ENCODE measurements at regions not wholly inside any gene's neighbourhood (a gene's known extent, or its start where the extent isn't known, plus 50 kb on each side); places are given as distances from the start of the nearest gene placed in this dataset.

GRCh38 chr18:22675006-22675405, 257.3 kb upstream of the CTAGE1 start:
- TF ChIP-seq POLR2A (IDR thresholded peaks at IDR 0.05; ENCODE audit: low read depth, low read length) (no peak), TAF1 (IDR thresholded peaks at IDR 0.05; ENCODE audit: low read depth, low read length) (no peak), POLR2AphosphoS5 (IDR thresholded peaks at IDR 0.05; ENCODE audit: low read depth, low read length) (no peak), SPI1 (IDR thresholded peaks at IDR 0.05; ENCODE audit: low read depth, low read length) (no peak), PAX5 (IDR thresholded peaks at IDR 0.05; ENCODE audit: insufficient read depth, low read length, severe bottlenecking) (no peak), POU2F2 (IDR thresholded peaks at IDR 0.05; ENCODE audit: low read depth, low read length) (no peak)
